HepG2 (cell line): ENCODE measurements at regions not wholly inside any gene's neighbourhood (a gene's known extent, or its start where the extent isn't known, plus 50 kb on each side); places are given as distances from the start of the nearest gene placed in this dataset.

ENCODE experiments used
- ATAC-seq: fragments of 200-7000 bp; cut with Tn5 transposase; 3 replicates; pipeline ENCODE4 v1.9.1; 2020; ENCODE audit warnings: mild to moderate bottlenecking, moderate library complexity
- BruUV-seq: library from RNA; stranded (reverse); fragments of 400-500 nt; replicated peaks from 2 replicates; lab custom pipeline; 2021; lab: Mats Ljungman, UMichigan
- CTCF ChIA-PET: fragments of 300-600 bp; formaldehyde crosslinking; extraction: SDS; loops from one replicate; lab custom pipeline; 2021; ENCODE audit warnings: low total read pairs, inconsistent platforms, low intra/inter-chr PET ratio; lab: Yijun Ruan, JAX
- POLR2A ChIA-PET: fragments of 350-600 bp; sonication (Branson Sonifier 250); formaldehyde crosslinking; loops from one replicate; lab custom pipeline; 2020; ENCODE audit warnings: antibody characterized with exemption, inconsistent platforms; lab: Yijun Ruan, JAX
- DNase-seq: peaks from one replicate; pipeline ENCODE4 v3.0.0-alpha.2; 2015; ENCODE audit warnings: low spot score
- FAIRE-seq: peaks from 3 replicates; lab custom pipeline; 2011; peaks lifted over from hg19 to GRCh38; lab: Jason Lieb, UNC
- H2AFZ ChIP-seq: one replicate; pipeline ENCODE4 v1.6.1; 2011; ENCODE audit warnings: low read length, inconsistent platforms
- H3K27ac ChIP-seq: fragments of 300-600 bp; 3 replicates; pipeline ENCODE4 v1.8.0; 2011; ENCODE audit warnings: mixed run types, mild to moderate bottlenecking, mixed read lengths, low read length, inconsistent platforms; ENCODE audit not compliant: insufficient read depth; ENCODE audit errors: extremely low read length
- H3K27me3 ChIP-seq, 2 experiments: fragments of 200-600 bp in 1 of 2; 2 replicates in 1 of 2; 3 replicates in 1 of 2; pipeline versions ENCODE4 v1.6.0 to v1.8.0; 2011; ENCODE audit warnings: low read length in 2 of 2, mild to moderate bottlenecking in 2 of 2, moderate library complexity in 2 of 2, inconsistent platforms in 1 of 2; ENCODE audit not compliant: insufficient read depth in 2 of 2, control insufficient read depth in 1 of 2
- H3K36me3 ChIP-seq, 2 experiments: fragments of 200-600 bp in 1 of 2; replicated peaks in 1 of 2; 2 replicates in 1 of 2; 3 replicates in 1 of 2; pipeline versions ENCODE4 v1.5.1 to v1.8.0; 2011; ENCODE audit warnings: low read length in 2 of 2, inconsistent platforms in 1 of 2; ENCODE audit not compliant: insufficient read depth in 2 of 2, control insufficient read depth in 1 of 2
- H3K4me1 ChIP-seq: 2 replicates; pipeline ENCODE4 v1.5.1; 2012; ENCODE audit warnings: low read length, inconsistent platforms; ENCODE audit not compliant: insufficient read depth
- H3K4me2 ChIP-seq: 2 replicates; pipeline ENCODE4 v1.6.0; 2011; ENCODE audit warnings: low read depth, low read length, inconsistent platforms
- H3K4me3 ChIP-seq, 3 experiments: fragments of 200-600 bp in 1 of 3; sonication (generic), shearing (Covaris generic) in 1 of 3; replicated peaks in 1 of 3; 2 replicates each; pipeline ENCODE4 v1.5.1; 2011 to 2016; ENCODE audit warnings: low read length in 3 of 3, inconsistent platforms in 2 of 3, low read depth in 2 of 3, mild to moderate bottlenecking in 2 of 3, control low read depth in 1 of 3, mixed read lengths in 1 of 3; ENCODE audit not compliant: insufficient read depth in 1 of 3
- H3K79me2 ChIP-seq: one replicate; pipeline ENCODE4 v1.6.1; 2011; ENCODE audit warnings: low read length, inconsistent platforms; ENCODE audit not compliant: insufficient read depth
- H3K9ac ChIP-seq: 2 replicates; pipeline ENCODE4 v1.6.0; 2011; ENCODE audit warnings: mild to moderate bottlenecking, low read depth, low read length, inconsistent platforms; ENCODE audit not compliant: insufficient read depth
- H3K9me3 ChIP-seq: 2 replicates; pipeline ENCODE4 v1.5.1; 2012; ENCODE audit warnings: mild to moderate bottlenecking, low read length
- H4K20me1 ChIP-seq: 2 replicates; pipeline ENCODE4 v1.6.0; 2011; ENCODE audit warnings: inconsistent platforms, mild to moderate bottlenecking, low read length, moderate library complexity; ENCODE audit not compliant: insufficient read depth
- FIP1L1 ChIP-seq: fragments of 200-400 bp; formaldehyde crosslinking; IDR thresholded peaks from 2 replicates; pipeline ENCODE4 v1.6.1; 2018; ENCODE audit warnings: low read depth, mild to moderate bottlenecking, low read length, moderate library complexity, borderline replicate concordance; ENCODE audit not compliant: insufficient read depth
- HNRNPH1 ChIP-seq: fragments of 200-400 bp; formaldehyde crosslinking; optimal IDR thresholded peaks from 2 replicates; pipeline ENCODE3; 2017; ENCODE audit warnings: mild to moderate bottlenecking, low read depth, low read length
- NCOA2 ChIP-seq: sonication (generic); formaldehyde crosslinking; IDR thresholded peaks from 2 replicates; pipeline ENCODE4 v1.8.0; 2022; ENCODE audit warnings: inconsistent platforms
- SIN3A ChIP-seq: IDR thresholded peaks from 2 replicates; pipeline ENCODE4 v1.6.1; 2011; ENCODE audit warnings: low read depth, mild to moderate bottlenecking, control low read depth, low read length, borderline replicate concordance
- SUZ12 ChIP-seq: fragments of 150-350 bp; IDR thresholded peaks from 2 replicates; pipeline ENCODE4 v1.6.1; 2014; ENCODE audit warnings: low read depth, low read length
- TCF7 ChIP-seq: sonication (generic); IDR thresholded peaks from 2 replicates; pipeline ENCODE4 v1.6.1; 2016; ENCODE audit warnings: antibody characterized with exemption, low read depth
- ZNF615 ChIP-seq: sonication (generic); formaldehyde crosslinking; IDR thresholded peaks from 2 replicates; pipeline ENCODE4 v1.5.0; 2020; ENCODE audit warnings: mild to moderate bottlenecking, missing genetic modification reagents, borderline replicate concordance
- WGBS: methylation state at CpG from one replicate; pipeline ENCODE4 v1.1.6; 2017; ENCODE audit warnings: low lambda C conversion rate; 5-methylcytosine and 5-hydroxymethylcytosine counted together
- in situ Hi-C: cut with HindIII; loops from 2 replicates; pipeline ENCODE4 v1.10.0; 2017; ENCODE audit warnings: low pct_unique_long_range_greater_than_20kb; ENCODE audit not compliant: extremely low pct_ligation_motif_present
- intact Hi-C: fragments of 100-400 bp; cut with micrococcal nuclease; formaldehyde crosslinking; loops from one replicate; pipeline ENCODE4 v1.10.0; 2022; ENCODE audit not compliant: unreplicated experiment
- TF ChIP-seq, protein P1 (sequence below): sonication (generic); formaldehyde crosslinking; IDR thresholded peaks from 2 replicates; pipeline ENCODE4 v1.9.0; 2022; ENCODE audit warnings: missing genetic modification reagents, mild to moderate bottlenecking, borderline replicate concordance
- TF ChIP-seq, protein P2 (sequence below): sonication (generic); formaldehyde crosslinking; IDR thresholded peaks from 2 replicates; pipeline ENCODE4 v1.4.0; 2020; ENCODE audit warnings: missing genetic modification reagents, borderline replicate concordance
- TF ChIP-seq, protein P3 (sequence below): sonication (generic); formaldehyde crosslinking; IDR thresholded peaks from 2 replicates; pipeline ENCODE4 v1.4.0; 2020; ENCODE audit warnings: missing genetic modification reagents, mild to moderate bottlenecking, borderline replicate concordance

DNA sequence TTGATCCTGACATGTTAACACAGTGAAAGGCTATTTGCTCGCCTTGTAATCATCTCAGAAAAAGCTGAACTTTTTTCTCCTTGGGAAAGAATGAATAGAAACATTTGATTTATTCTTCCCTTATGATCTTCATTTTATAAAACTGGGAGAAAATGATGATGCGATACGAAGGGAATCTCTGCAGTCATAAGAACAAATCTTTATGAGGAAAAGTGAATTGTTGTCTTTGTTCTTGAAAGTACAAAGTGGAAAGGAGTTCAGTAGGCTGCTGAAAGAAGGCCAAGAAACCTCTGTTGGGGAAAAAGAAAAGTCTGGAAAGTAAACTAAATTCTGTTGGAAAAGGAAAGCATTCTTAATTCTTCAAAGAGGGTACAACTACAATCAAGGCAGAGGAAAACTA is 248.8 kb downstream of the NSUN3 start:
- in situ Hi-C loops = no loop called here
- no peak for TF ChIP-seq SUZ12
- no peak for TF ChIP-seq SIN3A
- no peak for TF ChIP-seq TCF7
- no peak for TF ChIP-seq FIP1L1
- TF ChIP-seq, protein P1, sequence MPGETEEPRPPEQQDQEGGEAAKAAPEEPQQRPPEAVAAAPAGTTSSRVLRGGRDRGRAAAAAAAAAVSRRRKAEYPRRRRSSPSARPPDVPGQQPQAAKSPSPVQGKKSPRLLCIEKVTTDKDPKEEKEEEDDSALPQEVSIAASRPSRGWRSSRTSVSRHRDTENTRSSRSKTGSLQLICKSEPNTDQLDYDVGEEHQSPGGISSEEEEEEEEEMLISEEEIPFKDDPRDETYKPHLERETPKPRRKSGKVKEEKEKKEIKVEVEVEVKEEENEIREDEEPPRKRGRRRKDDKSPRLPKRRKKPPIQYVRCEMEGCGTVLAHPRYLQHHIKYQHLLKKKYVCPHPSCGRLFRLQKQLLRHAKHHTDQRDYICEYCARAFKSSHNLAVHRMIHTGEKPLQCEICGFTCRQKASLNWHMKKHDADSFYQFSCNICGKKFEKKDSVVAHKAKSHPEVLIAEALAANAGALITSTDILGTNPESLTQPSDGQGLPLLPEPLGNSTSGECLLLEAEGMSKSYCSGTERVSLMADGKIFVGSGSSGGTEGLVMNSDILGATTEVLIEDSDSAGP (CRISPR knock-in tag) = no peak
- TF ChIP-seq, protein P2, sequence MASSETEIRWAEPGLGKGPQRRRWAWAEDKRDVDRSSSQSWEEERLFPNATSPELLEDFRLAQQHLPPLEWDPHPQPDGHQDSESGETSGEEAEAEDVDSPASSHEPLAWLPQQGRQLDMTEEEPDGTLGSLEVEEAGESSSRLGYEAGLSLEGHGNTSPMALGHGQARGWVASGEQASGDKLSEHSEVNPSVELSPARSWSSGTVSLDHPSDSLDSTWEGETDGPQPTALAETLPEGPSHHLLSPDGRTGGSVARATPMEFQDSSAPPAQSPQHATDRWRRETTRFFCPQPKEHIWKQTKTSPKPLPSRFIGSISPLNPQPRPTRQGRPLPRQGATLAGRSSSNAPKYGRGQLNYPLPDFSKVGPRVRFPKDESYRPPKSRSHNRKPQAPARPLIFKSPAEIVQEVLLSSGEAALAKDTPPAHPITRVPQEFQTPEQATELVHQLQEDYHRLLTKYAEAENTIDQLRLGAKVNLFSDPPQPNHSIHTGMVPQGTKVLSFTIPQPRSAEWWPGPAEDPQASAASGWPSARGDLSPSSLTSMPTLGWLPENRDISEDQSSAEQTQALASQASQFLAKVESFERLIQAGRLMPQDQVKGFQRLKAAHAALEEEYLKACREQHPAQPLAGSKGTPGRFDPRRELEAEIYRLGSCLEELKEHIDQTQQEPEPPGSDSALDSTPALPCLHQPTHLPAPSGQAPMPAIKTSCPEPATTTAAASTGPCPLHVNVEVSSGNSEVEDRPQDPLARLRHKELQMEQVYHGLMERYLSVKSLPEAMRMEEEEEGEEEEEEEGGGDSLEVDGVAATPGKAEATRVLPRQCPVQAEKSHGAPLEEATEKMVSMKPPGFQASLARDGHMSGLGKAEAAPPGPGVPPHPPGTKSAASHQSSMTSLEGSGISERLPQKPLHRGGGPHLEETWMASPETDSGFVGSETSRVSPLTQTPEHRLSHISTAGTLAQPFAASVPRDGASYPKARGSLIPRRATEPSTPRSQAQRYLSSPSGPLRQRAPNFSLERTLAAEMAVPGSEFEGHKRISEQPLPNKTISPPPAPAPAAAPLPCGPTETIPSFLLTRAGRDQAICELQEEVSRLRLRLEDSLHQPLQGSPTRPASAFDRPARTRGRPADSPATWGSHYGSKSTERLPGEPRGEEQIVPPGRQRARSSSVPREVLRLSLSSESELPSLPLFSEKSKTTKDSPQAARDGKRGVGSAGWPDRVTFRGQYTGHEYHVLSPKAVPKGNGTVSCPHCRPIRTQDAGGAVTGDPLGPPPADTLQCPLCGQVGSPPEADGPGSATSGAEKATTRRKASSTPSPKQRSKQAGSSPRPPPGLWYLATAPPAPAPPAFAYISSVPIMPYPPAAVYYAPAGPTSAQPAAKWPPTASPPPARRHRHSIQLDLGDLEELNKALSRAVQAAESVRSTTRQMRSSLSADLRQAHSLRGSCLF = no peak
- TF ChIP-seq NCOA2 (CRISPR knock-in tag) = no peak
- TF ChIP-seq, protein P3, sequence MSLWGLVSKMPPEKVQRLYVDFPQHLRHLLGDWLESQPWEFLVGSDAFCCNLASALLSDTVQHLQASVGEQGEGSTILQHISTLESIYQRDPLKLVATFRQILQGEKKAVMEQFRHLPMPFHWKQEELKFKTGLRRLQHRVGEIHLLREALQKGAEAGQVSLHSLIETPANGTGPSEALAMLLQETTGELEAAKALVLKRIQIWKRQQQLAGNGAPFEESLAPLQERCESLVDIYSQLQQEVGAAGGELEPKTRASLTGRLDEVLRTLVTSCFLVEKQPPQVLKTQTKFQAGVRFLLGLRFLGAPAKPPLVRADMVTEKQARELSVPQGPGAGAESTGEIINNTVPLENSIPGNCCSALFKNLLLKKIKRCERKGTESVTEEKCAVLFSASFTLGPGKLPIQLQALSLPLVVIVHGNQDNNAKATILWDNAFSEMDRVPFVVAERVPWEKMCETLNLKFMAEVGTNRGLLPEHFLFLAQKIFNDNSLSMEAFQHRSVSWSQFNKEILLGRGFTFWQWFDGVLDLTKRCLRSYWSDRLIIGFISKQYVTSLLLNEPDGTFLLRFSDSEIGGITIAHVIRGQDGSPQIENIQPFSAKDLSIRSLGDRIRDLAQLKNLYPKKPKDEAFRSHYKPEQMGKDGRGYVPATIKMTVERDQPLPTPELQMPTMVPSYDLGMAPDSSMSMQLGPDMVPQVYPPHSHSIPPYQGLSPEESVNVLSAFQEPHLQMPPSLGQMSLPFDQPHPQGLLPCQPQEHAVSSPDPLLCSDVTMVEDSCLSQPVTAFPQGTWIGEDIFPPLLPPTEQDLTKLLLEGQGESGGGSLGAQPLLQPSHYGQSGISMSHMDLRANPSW (CRISPR knock-in tag) = no peak
- TF ChIP-seq ZNF615 (CRISPR knock-in tag) = no peak
- TF ChIP-seq HNRNPH1 = no peak
- Histone ChIP-seq H3K27ac (no peak overlapping the region), H3K79me2 (no peaks in the 10 kb centered on the region), H3K4me2 (no peak overlapping the region), H3K36me3 (no peaks in the 10 kb centered on the region), H3K4me1 (peaks cover 6% of the 10 kb centered on the region), H3K9ac (no peak overlapping the region), H3K27me3 (no peaks in the 10 kb centered on the region), H3K4me3 (no peak overlapping the region), H3K9me3 (no peaks in the 10 kb centered on the region), H2AFZ (no peak overlapping the region), H4K20me1 (no peaks in the 10 kb centered on the region)
- no peak for FAIRE-seq
- intact Hi-C loops = no loop called here
- 52% methylated on average over 3 of the region's 3 CpGs for WGBS
- ATAC-seq = no peak
- no TSS peak for BruUV-seq
- no peak for DNase-seq
- ChIA-PET POLR2A (no interaction called here), CTCF (no interaction called here)
